ENCODE measurements at regions not wholly inside any gene's neighbourhood (a gene's known extent, or its start where the extent isn't known, plus 50 kb on each side); places are given as distances from the start of the nearest gene placed in this dataset.

GRCh38 chr3:61466357-61466756 lies 95.0 kb upstream of the PTPRG start:
- ChIA-PET POLR2A (no interaction called here), CTCF (interaction anchor here (0.7 to 1.3 kb wide), 2 partner anchors 63 to 98 kb away, joined by 3 read pairs; no protein-coding TSS in a partner anchor), SMC1A (ENCODE audit: uncharacterized antibody, unreplicated experiment) (interaction anchor here (0.9 to 1.7 kb wide), 3 partner anchors 10 to 43 kb away, joined by 3 to 10 read pairs (median 5); no protein-coding TSS in a partner anchor), RAD21 (ENCODE audit: unreplicated experiment) (interaction anchor here (1.3 kb wide), 1 partner anchor 10 kb away, joined by 4 read pairs; no protein-coding TSS in a partner anchor)
- Histone ChIP-seq H3K36me3 (ENCODE audit: control insufficient read depth in 2 of 2, insufficient read depth in 2 of 2, low read length in 1 of 2) (no peaks in the 10 kb centered on the region), H3K9me3 (replicated peaks; ENCODE audit: control insufficient read depth, insufficient read depth, low read length) (no peaks in the 10 kb centered on the region), H3K27ac (ENCODE audit: control insufficient read depth, insufficient read depth) (no peak overlapping the region), H3K79me2 (ENCODE audit: control insufficient read depth, insufficient read depth, low read length) (no peaks in the 10 kb centered on the region), H3K27me3 (replicated peaks in 1 of 2; ENCODE audit: control insufficient read depth in 2 of 2, insufficient read depth in 2 of 2, low read length in 1 of 2) (no peaks in the 10 kb centered on the region), H4K20me1 (ENCODE audit: control insufficient read depth, insufficient read depth) (no peaks in the 10 kb centered on the region), H3K4me2 (ENCODE audit: control insufficient read depth, insufficient read depth) (no peak overlapping the region), H3K4me1 (ENCODE audit: control insufficient read depth, insufficient read depth, low read length) (no peaks in the 10 kb centered on the region), H3K9ac (ENCODE audit: control insufficient read depth, insufficient read depth, low read length) (no peak overlapping the region), H2AFZ (ENCODE audit: control insufficient read depth, low read depth, low read length) (no peak overlapping the region), H3K4me3 (no peak overlapping the region)
- BruUV-seq (replicated peaks) = no TSS peak
- TF ChIP-seq ZZZ3 (IDR thresholded peaks at IDR 0.05; ENCODE audit: control insufficient read depth, insufficient read length, low read depth) (no peak), SIN3A (IDR thresholded peaks at IDR 0.05; ENCODE audit: low read depth, low read length) (no peak), IRF5 (IDR thresholded peaks at IDR 0.05; ENCODE audit: borderline replicate concordance) (no peak), RFX5 (IDR thresholded peaks at IDR 0.05; ENCODE audit: low read depth, low read length) (no peak), TARDBP (IDR thresholded peaks at IDR 0.05; ENCODE audit: borderline replicate concordance) (no peak), RAD21 (IDR thresholded peaks at IDR 0.05; ENCODE audit: insufficient read depth, low read depth, low read length) (no peak), JUND (IDR thresholded peaks at IDR 0.05; ENCODE audit: low read depth, low read length) (no peak)
- intact Hi-C loops (cut with micrococcal nuclease; ENCODE audit: unreplicated experiment) (no loop called here), in situ Hi-C loops (cut with MboI) (no loop called here)
- ATAC-seq (no peak), DNase-seq (ENCODE audit: low read depth, low spot score) (no peak), FAIRE-seq (no peak)
- WGBS (ENCODE audit: insufficient coverage, insufficient replicate concordance, low lambda C conversion rate, missing lambda C conversion rate) = 7% methylated on average over 3 of the region's 3 CpGs

GRCh38 chr3:61483997-61484396 lies 77.4 kb upstream of the PTPRG start:
- intact Hi-C loops (cut with micrococcal nuclease; ENCODE audit: unreplicated experiment) = no loop called here
- Histone ChIP-seq H3K36me3 (ENCODE audit: control insufficient read depth in 2 of 2, insufficient read depth in 2 of 2, low read length in 1 of 2) (no peaks in the 10 kb centered on the region), H3K9me3 (replicated peaks; ENCODE audit: control insufficient read depth, insufficient read depth, low read length) (no peaks in the 10 kb centered on the region), H4K20me1 (ENCODE audit: control insufficient read depth, insufficient read depth) (no peaks in the 10 kb centered on the region), H3K4me2 (ENCODE audit: control insufficient read depth, insufficient read depth) (no peak overlapping the region), H3K79me2 (ENCODE audit: control insufficient read depth, insufficient read depth, low read length) (no peaks in the 10 kb centered on the region), H3K27me3 (replicated peaks in 1 of 2; ENCODE audit: control insufficient read depth in 2 of 2, insufficient read depth in 2 of 2, low read length in 1 of 2) (no peaks in the 10 kb centered on the region; a peak in 1 of 4 replicates), H3K4me3 (no peak overlapping the region), H3K9ac (ENCODE audit: control insufficient read depth, insufficient read depth, low read length) (no peak overlapping the region), H3K4me1 (ENCODE audit: control insufficient read depth, insufficient read depth, low read length) (no peaks in the 10 kb centered on the region), H3K27ac (ENCODE audit: control insufficient read depth, insufficient read depth) (no peak overlapping the region), H2AFZ (ENCODE audit: control insufficient read depth, low read depth, low read length) (no peak overlapping the region)
- DNase-seq (ENCODE audit: low read depth, low spot score) = no peak
- in situ Hi-C loops (cut with MboI) = no loop called here
- ChIA-PET POLR2A (no interaction called here), SMC1A (ENCODE audit: uncharacterized antibody, unreplicated experiment) (no interaction called here), CTCF (interaction anchor here (0.6 to 0.8 kb wide), 2 partner anchors 27 to 34 kb away, joined by 3 read pairs; no protein-coding TSS in a partner anchor), RAD21 (ENCODE audit: unreplicated experiment) (no interaction called here)
- TF ChIP-seq ZBED1 (IDR thresholded peaks at IDR 0.05; ENCODE audit: borderline replicate concordance) = no peak
- TF ChIP-seq ZBTB33 (IDR thresholded peaks at IDR 0.05) = no peak
- 20% methylated on average over 4 of the region's 4 CpGs for WGBS (ENCODE audit: insufficient coverage, insufficient replicate concordance, low lambda C conversion rate, missing lambda C conversion rate)
- FAIRE-seq = no peak
- ATAC-seq = no peak
- BruUV-seq (replicated peaks) = no TSS peak
